HuH-7.5 (cell line): ENCODE measurements at regions not wholly inside any gene's neighbourhood (a gene's known extent, or its start where the extent isn't known, plus 50 kb on each side); places are given as distances from the start of the nearest gene placed in this dataset.
"Not testable (repeated sequence)": the region's sequence is repeated elsewhere in the genome, so short reads cannot be mapped to it uniquely, and the experiment has no call there.

Experiments
- DNase-seq: peaks from one replicate; pipeline ENCODE4 v3.0.0; 2011; ENCODE audit warnings: low spot score

GRCh38 chr7:17094963-17095574 lies 203.4 kb upstream of the AHR start:
- no peak for DNase-seq

GRCh38 chr7:17095931-17096330 lies 202.5 kb upstream of the AHR start:
- DNase-seq: no peak

- no peak for DNase-seq
These were observed 200.7 kb upstream of the AHR start for GRCh38 chr7:17097668-17098297.

- no peak for DNase-seq
These were observed 199.9 kb upstream of the AHR start for GRCh38 chr7:17098515-17098914.

GRCh38 chr7:17099083-17099973 lies 199.1 kb upstream of the AHR start:
- no peak for DNase-seq

- DNase-seq: not testable (repeated sequence)
These were observed 198.4 kb upstream of the AHR start for GRCh38 chr7:17099974-17100509.

- DNase-seq: no peak
These were observed 197.2 kb upstream of the AHR start for GRCh38 chr7:17101207-17101696.

GRCh38 chr7:17103170-17103569 lies 195.3 kb upstream of the AHR start:
- no peak for DNase-seq

GRCh38 chr7:17103984-17104383 lies 194.5 kb upstream of the AHR start:
- no peak for DNase-seq

GRCh38 chr7:17104419-17104818 lies 194.0 kb upstream of the AHR start:
- DNase-seq: no peak

GRCh38 chr7:17105701-17106100 lies 192.8 kb upstream of the AHR start:
- no peak for DNase-seq

- no peak for DNase-seq
These were observed 190.3 kb upstream of the AHR start for GRCh38 chr7:17108049-17108584.

GRCh38 chr7:17109020-17109419 lies 189.4 kb upstream of the AHR start:
- no peak for DNase-seq

- DNase-seq: not testable (repeated sequence)
These were observed 184.7 kb upstream of the AHR start for GRCh38 chr7:17113770-17114169.

GRCh38 chr7:17118412-17118811 lies 180.0 kb upstream of the AHR start:
- DNase-seq: no peak

- DNase-seq: no peak
These were observed 177.7 kb upstream of the AHR start for GRCh38 chr7:17120756-17121155.

GRCh38 chr7:17121671-17122070 lies 176.8 kb upstream of the AHR start:
- DNase-seq: no peak

GRCh38 chr7:17123020-17123419 lies 175.4 kb upstream of the AHR start:
- no peak for DNase-seq

GRCh38 chr7:17126413-17127268 lies 171.8 kb upstream of the AHR start:
- no peak for DNase-seq

- no peak for DNase-seq
These were observed 169.2 kb upstream of the AHR start for GRCh38 chr7:17129218-17129617.

GRCh38 chr7:17130281-17131059 lies 168.0 kb upstream of the AHR start:
- peak; percentile 58 for DNase-seq
